SK-N-SH treated with all-trans-retinoic acid at 6 μM for 48 hours (cell line): ENCODE measurements at regions not wholly inside any gene's neighbourhood (a gene's known extent, or its start where the extent isn't known, plus 50 kb on each side); places are given as distances from the start of the nearest gene placed in this dataset.

ENCODE experiments used
- ARNTL ChIP-seq: fragments of 450-650 bp; formaldehyde crosslinking; IDR thresholded peaks from 2 replicates; pipeline ENCODE4 v1.5.0; 2020; ENCODE audit warnings: low read depth, mild to moderate bottlenecking, moderate library complexity, borderline replicate concordance
- CSDC2 ChIP-seq: fragments of 250-450 bp; sonication (Bioruptor Pico); IDR thresholded peaks from 2 replicates; pipeline ENCODE4 v1.5.0; 2020; ENCODE audit warnings: mild to moderate bottlenecking, moderate library complexity
- ESRRG ChIP-seq: fragments of 250-450 bp; sonication (Bioruptor Pico); IDR thresholded peaks from 2 replicates; pipeline ENCODE4 v1.6.1; 2021; ENCODE audit warnings: mild to moderate bottlenecking
- GLIS3 ChIP-seq: fragments of 250-450 bp; sonication (Bioruptor Pico); IDR thresholded peaks from 2 replicates; pipeline ENCODE4 v1.5.0; 2020; ENCODE audit warnings: mild to moderate bottlenecking, moderate library complexity
- ISL1 ChIP-seq: fragments of 250-450 bp; sonication (Bioruptor Pico); IDR thresholded peaks from 2 replicates; pipeline ENCODE4 v2.1.2; 2022; ENCODE audit warnings: mild to moderate bottlenecking, moderate library complexity
- POU6F1 ChIP-seq: fragments of 250-450 bp; sonication (Bioruptor Pico); IDR thresholded peaks from 2 replicates; pipeline ENCODE4 v1.8.0; 2021; ENCODE audit warnings: low read depth, mild to moderate bottlenecking, moderate library complexity, borderline replicate concordance
- RARB ChIP-seq: fragments of 250-450 bp; sonication (Bioruptor Pico); IDR thresholded peaks from 2 replicates; pipeline ENCODE4 v1.8.0; 2021; ENCODE audit warnings: mild to moderate bottlenecking, moderate library complexity
- SNAI2 ChIP-seq: fragments of 250-450 bp; sonication (Bioruptor Pico); IDR thresholded peaks from 2 replicates; pipeline ENCODE4 v1.5.0; 2020; ENCODE audit warnings: mild to moderate bottlenecking, moderate library complexity
- ZC3H10 ChIP-seq: fragments of 250-450 bp; sonication (Bioruptor Pico); IDR thresholded peaks from 2 replicates; pipeline ENCODE4 v1.5.1; 2021; ENCODE audit warnings: mild to moderate bottlenecking, moderate library complexity
- ZNF8 ChIP-seq: fragments of 450-650 bp; formaldehyde crosslinking; IDR thresholded peaks from 2 replicates; pipeline ENCODE4 v1.5.0; 2020; ENCODE audit warnings: mild to moderate bottlenecking, moderate library complexity
- TF ChIP-seq, protein P1 (sequence below): fragments of 250-450 bp; sonication (Bioruptor Pico); IDR thresholded peaks from 2 replicates; pipeline ENCODE4 v1.8.0; 2020; ENCODE audit warnings: mild to moderate bottlenecking, moderate library complexity, borderline replicate concordance
- TF ChIP-seq, protein P2 (sequence below): fragments of 250-450 bp; sonication (Bioruptor Pico); IDR thresholded peaks from 2 replicates; pipeline ENCODE4 v1.5.1; 2021; ENCODE audit warnings: mild to moderate bottlenecking, moderate library complexity
- TF ChIP-seq, protein P3 (sequence below): fragments of 250-450 bp; sonication (Bioruptor Pico); IDR thresholded peaks from 2 replicates; pipeline ENCODE4 v1.5.1; 2020; ENCODE audit warnings: low read depth, mild to moderate bottlenecking, moderate library complexity

GRCh38 chr16:63975669-63976068, 1146.2 kb downstream of the CDH11 start:
- TF ChIP-seq RARB (CRISPR knock-in tag) (no peak), ZC3H10 (no peak), ESRRG (CRISPR knock-in tag) (no peak), POU6F1 (CRISPR knock-in tag) (no peak), GLIS3 (CRISPR knock-in tag) (no peak), ZNF8 (CRISPR knock-in tag) (no peak), CSDC2 (CRISPR knock-in tag) (no peak), ISL1 (CRISPR knock-in tag) (no peak), ARNTL (CRISPR knock-in tag) (no peak), SNAI2 (no peak)
- TF ChIP-seq, protein P1, sequence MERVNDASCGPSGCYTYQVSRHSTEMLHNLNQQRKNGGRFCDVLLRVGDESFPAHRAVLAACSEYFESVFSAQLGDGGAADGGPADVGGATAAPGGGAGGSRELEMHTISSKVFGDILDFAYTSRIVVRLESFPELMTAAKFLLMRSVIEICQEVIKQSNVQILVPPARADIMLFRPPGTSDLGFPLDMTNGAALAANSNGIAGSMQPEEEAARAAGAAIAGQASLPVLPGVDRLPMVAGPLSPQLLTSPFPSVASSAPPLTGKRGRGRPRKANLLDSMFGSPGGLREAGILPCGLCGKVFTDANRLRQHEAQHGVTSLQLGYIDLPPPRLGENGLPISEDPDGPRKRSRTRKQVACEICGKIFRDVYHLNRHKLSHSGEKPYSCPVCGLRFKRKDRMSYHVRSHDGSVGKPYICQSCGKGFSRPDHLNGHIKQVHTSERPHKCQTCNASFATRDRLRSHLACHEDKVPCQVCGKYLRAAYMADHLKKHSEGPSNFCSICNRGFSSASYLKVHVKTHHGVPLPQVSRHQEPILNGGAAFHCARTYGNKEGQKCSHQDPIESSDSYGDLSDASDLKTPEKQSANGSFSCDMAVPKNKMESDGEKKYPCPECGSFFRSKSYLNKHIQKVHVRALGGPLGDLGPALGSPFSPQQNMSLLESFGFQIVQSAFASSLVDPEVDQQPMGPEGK, result no peak
- TF ChIP-seq, protein P2, sequence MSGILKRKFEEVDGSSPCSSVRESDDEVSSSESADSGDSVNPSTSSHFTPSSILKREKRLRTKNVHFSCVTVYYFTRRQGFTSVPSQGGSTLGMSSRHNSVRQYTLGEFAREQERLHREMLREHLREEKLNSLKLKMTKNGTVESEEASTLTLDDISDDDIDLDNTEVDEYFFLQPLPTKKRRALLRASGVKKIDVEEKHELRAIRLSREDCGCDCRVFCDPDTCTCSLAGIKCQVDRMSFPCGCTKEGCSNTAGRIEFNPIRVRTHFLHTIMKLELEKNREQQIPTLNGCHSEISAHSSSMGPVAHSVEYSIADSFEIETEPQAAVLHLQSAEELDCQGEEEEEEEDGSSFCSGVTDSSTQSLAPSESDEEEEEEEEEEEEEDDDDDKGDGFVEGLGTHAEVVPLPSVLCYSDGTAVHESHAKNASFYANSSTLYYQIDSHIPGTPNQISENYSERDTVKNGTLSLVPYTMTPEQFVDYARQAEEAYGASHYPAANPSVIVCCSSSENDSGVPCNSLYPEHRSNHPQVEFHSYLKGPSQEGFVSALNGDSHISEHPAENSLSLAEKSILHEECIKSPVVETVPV (CRISPR knock-in tag), result no peak
- TF ChIP-seq, protein P3, sequence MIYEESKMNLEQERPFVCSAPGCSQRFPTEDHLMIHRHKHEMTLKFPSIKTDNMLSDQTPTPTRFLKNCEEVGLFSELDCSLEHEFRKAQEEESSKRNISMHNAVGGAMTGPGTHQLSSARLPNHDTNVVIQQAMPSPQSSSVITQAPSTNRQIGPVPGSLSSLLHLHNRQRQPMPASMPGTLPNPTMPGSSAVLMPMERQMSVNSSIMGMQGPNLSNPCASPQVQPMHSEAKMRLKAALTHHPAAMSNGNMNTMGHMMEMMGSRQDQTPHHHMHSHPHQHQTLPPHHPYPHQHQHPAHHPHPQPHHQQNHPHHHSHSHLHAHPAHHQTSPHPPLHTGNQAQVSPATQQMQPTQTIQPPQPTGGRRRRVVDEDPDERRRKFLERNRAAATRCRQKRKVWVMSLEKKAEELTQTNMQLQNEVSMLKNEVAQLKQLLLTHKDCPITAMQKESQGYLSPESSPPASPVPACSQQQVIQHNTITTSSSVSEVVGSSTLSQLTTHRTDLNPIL, result no peak
